OCI-LY7 (cell line): ENCODE measurements at regions not wholly inside any gene's neighbourhood (a gene's known extent, or its start where the extent isn't known, plus 50 kb on each side); places are given as distances from the start of the nearest gene placed in this dataset.

Source experiments
- BruUV-seq: library from RNA; stranded (reverse); fragments of 400-500 nt; replicated peaks from 2 replicates; lab custom pipeline; 2021; lab: Mats Ljungman, UMichigan
- CTCF ChIA-PET: fragments of 300-600 bp; sonication (Branson Sonifier 250); formaldehyde crosslinking; loops from one replicate; lab custom pipeline; 2022; ENCODE audit warnings: antibody characterized with exemption; ENCODE audit not compliant: unreplicated experiment; lab: Charles Lee
- POLR2A ChIA-PET: fragments of 300-600 bp; sonication (Branson Sonifier 250); formaldehyde crosslinking; loops from one replicate; lab custom pipeline; 2022; ENCODE audit warnings: antibody characterized with exemption; lab: Charles Lee
- DNase-seq: peaks from one replicate; pipeline ENCODE4 v3.0.0-alpha.2; 2015; ENCODE audit warnings: low spot score
- H2AFZ ChIP-seq: fragments of 200-600 bp; sonication (generic), shearing (Covaris generic); 2 replicates; pipeline ENCODE4 v1.6.1; 2014; ENCODE audit warnings: mild to moderate bottlenecking, antibody characterized with exemption, low read length, moderate library complexity
- H3K27ac ChIP-seq: fragments of 200-600 bp; sonication (generic); 2 replicates; pipeline ENCODE4 v1.5.1; 2014; ENCODE audit warnings: mixed run types, low read depth, mild to moderate bottlenecking, moderate library complexity, low read length, inconsistent platforms; ENCODE audit not compliant: poor library complexity, severe bottlenecking
- H3K36me3 ChIP-seq: fragments of 200-600 bp; sonication (generic); 2 replicates; pipeline ENCODE4 v1.6.1; 2014; ENCODE audit warnings: mild to moderate bottlenecking, antibody characterized with exemption, low read length, moderate library complexity, mixed read lengths; ENCODE audit not compliant: insufficient read depth
- H3K4me1 ChIP-seq: fragments of 200-600 bp; sonication (generic); 2 replicates; pipeline ENCODE4 v1.5.1; 2014; ENCODE audit warnings: mild to moderate bottlenecking, low read length; ENCODE audit not compliant: insufficient read depth, poor library complexity, severe bottlenecking
- H3K4me2 ChIP-seq: fragments of 200-600 bp; sonication (generic); 2 replicates; pipeline ENCODE4 v1.6.1; 2014; ENCODE audit warnings: mild to moderate bottlenecking, low read length
- H3K4me3 ChIP-seq: fragments of 200-600 bp; sonication (generic); 2 replicates; pipeline ENCODE4 v1.5.1; 2014; ENCODE audit warnings: mild to moderate bottlenecking, low read depth, low read length; ENCODE audit not compliant: poor library complexity, severe bottlenecking
- H3K79me2 ChIP-seq: fragments of 200-600 bp; sonication (generic); 2 replicates; pipeline ENCODE4 v1.6.1; 2016; ENCODE audit warnings: low read depth, mild to moderate bottlenecking, low read length, moderate library complexity, mixed read lengths; ENCODE audit not compliant: insufficient read depth
- H3K9me2 ChIP-seq: fragments of 200-600 bp; sonication (generic); 2 replicates; pipeline ENCODE4 v1.6.1; 2016; ENCODE audit warnings: mild to moderate bottlenecking, low read length, mixed read lengths; ENCODE audit not compliant: insufficient read depth
- H3K9me3 ChIP-seq: fragments of 200-600 bp; sonication (generic); 2 replicates; pipeline ENCODE4 v1.6.1; 2014; ENCODE audit warnings: mild to moderate bottlenecking, mixed run types, low read length, mixed read lengths
- H4K20me1 ChIP-seq: fragments of 200-600 bp; sonication (generic); 2 replicates; pipeline ENCODE4 v1.6.1; 2014; ENCODE audit warnings: mild to moderate bottlenecking, antibody characterized with exemption, low read length, moderate library complexity, mixed read lengths; ENCODE audit not compliant: insufficient read depth
- CTCF ChIP-seq: fragments of 200-600 bp; sonication (generic); conservative IDR thresholded peaks from 2 replicates; pipeline ENCODE4 v1.5.1; 2014; ENCODE audit warnings: mild to moderate bottlenecking, antibody characterized with exemption, low read length, moderate library complexity, mixed read lengths
- EZH2phosphoT487 ChIP-seq: fragments of 200-600 bp; sonication (generic); IDR thresholded peaks from 2 replicates; pipeline ENCODE4 v1.6.1; 2018; ENCODE audit warnings: low read depth, borderline replicate concordance, mild to moderate bottlenecking, mixed run types, antibody characterized with exemption, low read length, moderate library complexity, mixed read lengths
- intact Hi-C: fragments of 100-400 bp; cut with micrococcal nuclease; formaldehyde crosslinking; loops from one replicate; pipeline ENCODE4 v1.10.0; 2022; ENCODE audit not compliant: unreplicated experiment

DNA sequence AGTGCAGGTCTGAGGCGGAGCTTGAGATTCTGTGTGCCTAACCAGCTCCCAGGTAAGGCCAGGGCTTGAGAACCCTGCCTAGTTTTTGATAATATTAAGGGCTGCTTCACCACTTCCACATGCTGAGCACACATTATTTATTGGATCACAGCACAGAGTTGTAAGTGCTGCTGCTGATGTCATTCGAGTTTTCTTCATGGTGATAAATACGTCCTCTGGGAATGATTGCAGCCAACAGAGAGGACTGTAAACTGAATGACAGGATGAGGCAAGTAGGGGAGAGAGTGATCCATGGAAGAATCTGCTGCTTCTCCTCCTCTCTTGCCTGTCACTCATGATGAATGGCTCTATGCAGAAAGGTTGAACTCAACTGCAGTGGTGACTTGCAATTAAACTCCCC lies 77.9 kb upstream of the VPS13A start:
- CTCF ChIA-PET = no interaction called here
- Histone ChIP-seq H3K4me3 (no peak overlapping the region), H3K9me2 (no peaks in the 10 kb centered on the region), H2AFZ (no peak overlapping the region), H3K4me2 (no peak overlapping the region), H3K27ac (no peak overlapping the region), H3K79me2 (no peaks in the 10 kb centered on the region), H3K36me3 (no peaks in the 10 kb centered on the region), H3K9me3 (no peaks in the 10 kb centered on the region), H4K20me1 (no peaks in the 10 kb centered on the region), H3K4me1 (no peaks in the 10 kb centered on the region)
- POLR2A ChIA-PET = no interaction called here
- BruUV-seq = no TSS peak
- intact Hi-C loops = no loop called here
- TF ChIP-seq CTCF (no peak), EZH2phosphoT487 (no peak)
- DNase-seq = no peak

DNA sequence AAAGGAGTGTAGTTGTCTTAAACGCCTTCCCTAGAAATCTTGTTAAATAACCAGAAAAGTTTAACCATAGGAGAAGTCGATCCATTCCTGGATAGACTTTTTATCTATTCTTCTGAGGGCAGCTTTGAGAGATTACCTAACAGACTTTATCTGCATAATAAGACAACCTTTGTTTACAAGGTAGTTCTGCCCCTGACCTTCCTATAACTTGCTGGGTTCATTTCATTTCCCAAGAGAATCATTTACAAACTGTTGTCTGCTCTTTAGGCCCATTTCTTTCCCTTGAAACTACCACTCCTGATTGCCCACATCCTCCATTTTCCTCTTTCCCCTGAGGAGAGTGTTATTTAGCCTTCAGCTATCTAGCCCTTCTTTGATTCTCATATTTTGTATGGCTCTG lies 65.9 kb upstream of the VPS13A start:
- no TSS peak for BruUV-seq
- Histone ChIP-seq H3K4me3 (no peak overlapping the region), H3K4me1 (no peaks in the 10 kb centered on the region), H3K79me2 (no peaks in the 10 kb centered on the region), H4K20me1 (no peaks in the 10 kb centered on the region), H3K36me3 (no peaks in the 10 kb centered on the region), H2AFZ (no peak overlapping the region), H3K9me3 (no peaks in the 10 kb centered on the region), H3K27ac (no peak overlapping the region), H3K9me2 (no peaks in the 10 kb centered on the region), H3K4me2 (no peak overlapping the region)
- no peak for DNase-seq
- ChIA-PET POLR2A (no interaction called here), CTCF (no interaction called here)
- TF ChIP-seq CTCF (no peak), EZH2phosphoT487 (no peak)
- intact Hi-C loops = no loop called here

- no peaks in the 10 kb centered on the region for H3K4me1 ChIP-seq
- no peak overlapping the region for H3K4me3 ChIP-seq
- no peak for TF ChIP-seq CTCF
- no peak for TF ChIP-seq EZH2phosphoT487
- intact Hi-C loops = no loop called here
- ChIA-PET CTCF (no interaction called here), POLR2A (interaction anchor here (0.7 to 0.8 kb wide), 2 partner anchors 27 to 63 kb away, joined by 3 read pairs; no protein-coding TSS in a partner anchor)
- H2AFZ ChIP-seq = no peak overlapping the region
- H3K27ac ChIP-seq = no peak overlapping the region
- no peaks in the 10 kb centered on the region for H4K20me1 ChIP-seq
- H3K4me2 ChIP-seq = no peak overlapping the region
- no peaks in the 10 kb centered on the region for H3K36me3 ChIP-seq
- BruUV-seq = no TSS peak
- H3K79me2 ChIP-seq = no peaks in the 10 kb centered on the region
- DNase-seq = no peak
- no peaks in the 10 kb centered on the region for H3K9me3 ChIP-seq
- H3K9me2 ChIP-seq = no peaks in the 10 kb centered on the region
Observed at GRCh38 chr9:77125665-77126064, 51.7 kb upstream of the VPS13A start.
